OCI-LY7 (cell line): ENCODE measurements at regions not wholly inside any gene's neighbourhood (a gene's known extent, or its start where the extent isn't known, plus 50 kb on each side); places are given as distances from the start of the nearest gene placed in this dataset.

Experiments
- CTCF ChIP-seq: fragments of 200-600 bp; sonication (generic); conservative IDR thresholded peaks from 2 replicates; pipeline ENCODE4 v1.5.1; 2014; ENCODE audit warnings: mild to moderate bottlenecking, antibody characterized with exemption, low read length, moderate library complexity, mixed read lengths
- EZH2phosphoT487 ChIP-seq: fragments of 200-600 bp; sonication (generic); IDR thresholded peaks from 2 replicates; pipeline ENCODE4 v1.6.1; 2018; ENCODE audit warnings: low read depth, borderline replicate concordance, mild to moderate bottlenecking, mixed run types, antibody characterized with exemption, low read length, moderate library complexity, mixed read lengths

GRCh38 chr12:42801271-42801670 is 211.7 kb upstream of the PRICKLE1 start:
- TF ChIP-seq CTCF (no peak), EZH2phosphoT487 (no peak)
